IMR-90 (cell line): ENCODE measurements at regions not wholly inside any gene's neighbourhood (a gene's known extent, or its start where the extent isn't known, plus 50 kb on each side); places are given as distances from the start of the nearest gene placed in this dataset.

Experiments
- CHD1 ChIP-seq: IDR thresholded peaks from 2 replicates; pipeline ENCODE4 v1.6.1; 2012; ENCODE audit warnings: low read depth, low read length, improper control_type of control experiment
- FOS ChIP-seq: fragments of 150-350 bp; IDR thresholded peaks from 2 replicates; pipeline ENCODE4 v1.6.1; 2016; ENCODE audit warnings: low read depth, low read length
- MAFK ChIP-seq: IDR thresholded peaks from 2 replicates; pipeline ENCODE4 v1.6.1; 2012; ENCODE audit warnings: low read depth, low read length, improper control_type of control experiment
- NFE2L2 ChIP-seq: fragments of 150-350 bp; IDR thresholded peaks from 2 replicates; pipeline ENCODE4 v1.6.1; 2016; ENCODE audit warnings: low read depth, mild to moderate bottlenecking, low read length
- POLR2A ChIP-seq: IDR thresholded peaks from 2 replicates; pipeline ENCODE4 v1.6.1; 2012; ENCODE audit warnings: mild to moderate bottlenecking, low read depth, low read length
- TF ChIP-seq, protein P1 (sequence below): conservative IDR thresholded peaks from 2 replicates; pipeline ENCODE4 v1.5.1; 2012; ENCODE audit warnings: mild to moderate bottlenecking, low read depth, low read length, improper control_type of control experiment
- TF ChIP-seq, protein P2 (sequence below): fragments of 150-350 bp; IDR thresholded peaks from 2 replicates; pipeline ENCODE4 v1.6.1; 2016; ENCODE audit warnings: low read depth, mild to moderate bottlenecking, low read length, moderate library complexity, borderline replicate concordance

DNA sequence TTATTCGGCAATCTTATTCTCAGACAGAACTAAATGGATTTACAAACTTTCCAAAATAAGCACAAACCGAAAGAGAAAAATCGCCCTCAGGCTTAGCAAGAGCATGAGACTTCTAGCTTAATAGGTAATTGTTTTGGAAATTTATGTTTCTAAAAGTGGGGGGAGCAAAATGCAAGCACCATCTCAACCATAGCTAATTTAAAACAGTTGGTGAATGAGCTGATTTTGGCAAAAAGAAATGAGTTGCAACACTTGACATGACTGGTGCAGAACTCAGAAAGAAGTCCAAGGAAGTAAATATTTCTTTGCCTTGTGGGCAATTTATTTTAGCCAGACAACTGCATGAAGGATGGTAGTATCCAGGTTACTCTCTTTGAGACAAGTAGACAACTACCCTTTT, 71.5 kb upstream of the PTGFR start:
- TF ChIP-seq, protein P1, sequence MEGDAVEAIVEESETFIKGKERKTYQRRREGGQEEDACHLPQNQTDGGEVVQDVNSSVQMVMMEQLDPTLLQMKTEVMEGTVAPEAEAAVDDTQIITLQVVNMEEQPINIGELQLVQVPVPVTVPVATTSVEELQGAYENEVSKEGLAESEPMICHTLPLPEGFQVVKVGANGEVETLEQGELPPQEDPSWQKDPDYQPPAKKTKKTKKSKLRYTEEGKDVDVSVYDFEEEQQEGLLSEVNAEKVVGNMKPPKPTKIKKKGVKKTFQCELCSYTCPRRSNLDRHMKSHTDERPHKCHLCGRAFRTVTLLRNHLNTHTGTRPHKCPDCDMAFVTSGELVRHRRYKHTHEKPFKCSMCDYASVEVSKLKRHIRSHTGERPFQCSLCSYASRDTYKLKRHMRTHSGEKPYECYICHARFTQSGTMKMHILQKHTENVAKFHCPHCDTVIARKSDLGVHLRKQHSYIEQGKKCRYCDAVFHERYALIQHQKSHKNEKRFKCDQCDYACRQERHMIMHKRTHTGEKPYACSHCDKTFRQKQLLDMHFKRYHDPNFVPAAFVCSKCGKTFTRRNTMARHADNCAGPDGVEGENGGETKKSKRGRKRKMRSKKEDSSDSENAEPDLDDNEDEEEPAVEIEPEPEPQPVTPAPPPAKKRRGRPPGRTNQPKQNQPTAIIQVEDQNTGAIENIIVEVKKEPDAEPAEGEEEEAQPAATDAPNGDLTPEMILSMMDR, result no peak
- TF ChIP-seq POLR2A (no peak), NFE2L2 (no peak), FOS (no peak), MAFK (no peak), CHD1 (no peak)
- TF ChIP-seq, protein P2, sequence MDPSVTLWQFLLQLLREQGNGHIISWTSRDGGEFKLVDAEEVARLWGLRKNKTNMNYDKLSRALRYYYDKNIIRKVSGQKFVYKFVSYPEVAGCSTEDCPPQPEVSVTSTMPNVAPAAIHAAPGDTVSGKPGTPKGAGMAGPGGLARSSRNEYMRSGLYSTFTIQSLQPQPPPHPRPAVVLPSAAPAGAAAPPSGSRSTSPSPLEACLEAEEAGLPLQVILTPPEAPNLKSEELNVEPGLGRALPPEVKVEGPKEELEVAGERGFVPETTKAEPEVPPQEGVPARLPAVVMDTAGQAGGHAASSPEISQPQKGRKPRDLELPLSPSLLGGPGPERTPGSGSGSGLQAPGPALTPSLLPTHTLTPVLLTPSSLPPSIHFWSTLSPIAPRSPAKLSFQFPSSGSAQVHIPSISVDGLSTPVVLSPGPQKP, result no peak
